ENCODE measurements at regions not wholly inside any gene's neighbourhood (a gene's known extent, or its start where the extent isn't known, plus 50 kb on each side); places are given as distances from the start of the nearest gene placed in this dataset.

DNA sequence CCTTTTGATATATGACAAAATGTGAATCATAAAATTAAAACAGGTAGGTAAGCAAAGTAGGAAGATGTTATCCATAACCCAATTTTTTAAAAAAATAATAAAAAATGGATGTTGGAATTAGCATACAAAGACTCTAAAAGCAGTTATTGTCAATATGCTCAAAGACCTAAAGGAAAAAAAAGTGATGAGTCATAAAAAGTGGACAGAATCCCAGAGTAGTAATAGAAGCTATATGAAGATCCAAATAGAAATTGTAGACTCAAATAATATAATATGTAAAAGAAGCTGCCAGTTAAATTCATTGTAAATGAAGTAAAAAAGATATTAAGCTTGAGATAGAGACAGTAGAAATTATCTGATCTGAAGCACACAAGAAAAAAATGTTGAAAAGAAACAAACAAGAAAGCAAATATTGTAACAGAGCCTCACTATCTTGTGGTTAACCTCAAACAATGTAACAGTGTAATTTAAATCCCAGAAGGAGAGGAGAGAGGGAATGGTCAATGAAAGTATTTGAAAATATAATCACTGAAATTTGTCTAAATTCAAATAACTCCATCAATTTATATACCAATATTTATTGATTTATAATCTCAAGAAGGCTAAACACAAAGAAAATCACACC is 773.4 kb upstream of the RAG2 start:
- no peaks in the 10 kb centered on the region for H3K27me3 ChIP-seq (replicated peaks; ENCODE audit: control insufficient read depth, insufficient read depth, low read length)
- H3K4me3 ChIP-seq (replicated peaks; ENCODE audit: low read depth, low read length): no peak overlapping the region
- TF ChIP-seq, protein P1, sequence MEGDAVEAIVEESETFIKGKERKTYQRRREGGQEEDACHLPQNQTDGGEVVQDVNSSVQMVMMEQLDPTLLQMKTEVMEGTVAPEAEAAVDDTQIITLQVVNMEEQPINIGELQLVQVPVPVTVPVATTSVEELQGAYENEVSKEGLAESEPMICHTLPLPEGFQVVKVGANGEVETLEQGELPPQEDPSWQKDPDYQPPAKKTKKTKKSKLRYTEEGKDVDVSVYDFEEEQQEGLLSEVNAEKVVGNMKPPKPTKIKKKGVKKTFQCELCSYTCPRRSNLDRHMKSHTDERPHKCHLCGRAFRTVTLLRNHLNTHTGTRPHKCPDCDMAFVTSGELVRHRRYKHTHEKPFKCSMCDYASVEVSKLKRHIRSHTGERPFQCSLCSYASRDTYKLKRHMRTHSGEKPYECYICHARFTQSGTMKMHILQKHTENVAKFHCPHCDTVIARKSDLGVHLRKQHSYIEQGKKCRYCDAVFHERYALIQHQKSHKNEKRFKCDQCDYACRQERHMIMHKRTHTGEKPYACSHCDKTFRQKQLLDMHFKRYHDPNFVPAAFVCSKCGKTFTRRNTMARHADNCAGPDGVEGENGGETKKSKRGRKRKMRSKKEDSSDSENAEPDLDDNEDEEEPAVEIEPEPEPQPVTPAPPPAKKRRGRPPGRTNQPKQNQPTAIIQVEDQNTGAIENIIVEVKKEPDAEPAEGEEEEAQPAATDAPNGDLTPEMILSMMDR (IDR thresholded peaks at IDR 0.05; ENCODE audit: insufficient read depth, low read length, poor library complexity, severe bottlenecking): no peak
- DNase-seq (ENCODE audit: extremely low read depth, insufficient read length): no peak
- no peaks in the 10 kb centered on the region for H3K36me3 ChIP-seq (ENCODE audit: control insufficient read depth, insufficient read depth, low read length)

DNA sequence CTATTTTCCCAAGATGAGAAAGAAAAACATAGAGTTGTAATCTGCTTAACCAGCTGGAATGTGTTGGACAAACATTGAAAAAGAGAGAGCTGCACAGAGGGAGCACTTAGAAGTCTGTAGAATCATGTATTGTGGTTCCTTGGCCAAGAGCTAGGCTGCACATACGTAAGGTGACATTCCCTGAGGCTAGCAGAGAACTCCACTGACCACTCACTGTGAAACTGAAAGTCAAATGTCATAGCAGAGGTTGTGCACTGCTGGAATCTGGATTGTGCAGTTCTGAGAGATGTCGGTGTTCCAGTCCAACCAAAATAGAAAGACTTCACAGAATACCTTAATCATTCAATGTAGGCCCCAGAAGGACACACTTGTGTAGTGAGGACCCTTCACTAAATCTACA is 772.8 kb upstream of the RAG2 start:
- Histone ChIP-seq H3K4me3 (replicated peaks; ENCODE audit: low read depth, low read length) (no peak overlapping the region), H3K27me3 (replicated peaks; ENCODE audit: control insufficient read depth, insufficient read depth, low read length) (no peaks in the 10 kb centered on the region), H3K36me3 (ENCODE audit: control insufficient read depth, insufficient read depth, low read length) (no peaks in the 10 kb centered on the region)
- TF ChIP-seq, protein P1 (IDR thresholded peaks at IDR 0.05; ENCODE audit: insufficient read depth, low read length, poor library complexity, severe bottlenecking): no peak
- no peak for DNase-seq (ENCODE audit: extremely low read depth, insufficient read length)

DNA sequence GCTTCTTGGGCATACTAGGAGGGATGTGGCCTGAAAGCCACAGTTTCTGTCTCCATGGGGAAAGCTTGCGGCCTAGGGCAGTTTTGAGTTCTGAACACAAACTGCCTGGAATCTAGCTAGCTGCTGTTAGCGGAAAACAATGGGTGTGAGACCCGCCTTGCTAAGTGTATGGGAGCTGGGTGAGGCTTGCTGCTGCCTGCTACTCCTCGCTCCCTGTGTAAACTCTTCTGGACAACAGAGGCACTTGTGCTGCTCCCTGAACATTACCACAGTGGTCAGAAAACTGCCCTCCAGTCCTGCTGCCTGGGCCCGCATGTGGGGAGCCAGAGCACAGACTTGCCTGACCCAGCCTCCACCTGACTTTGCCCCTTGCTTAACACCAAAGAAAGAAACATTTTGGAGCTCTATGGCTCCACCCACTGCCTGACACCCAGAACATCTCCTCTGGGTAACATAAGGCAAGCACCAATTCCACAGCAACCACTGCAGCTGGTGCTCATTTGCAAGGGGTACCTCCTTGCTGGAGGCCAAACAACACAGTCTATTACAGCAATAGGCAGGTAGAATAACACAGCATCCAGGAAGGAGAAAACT is 766.3 kb upstream of the RAG2 start:
- Histone ChIP-seq H3K27me3 (replicated peaks; ENCODE audit: control insufficient read depth, insufficient read depth, low read length) (no peaks in the 10 kb centered on the region), H3K4me3 (replicated peaks; ENCODE audit: low read depth, low read length) (no peak overlapping the region), H3K36me3 (ENCODE audit: control insufficient read depth, insufficient read depth, low read length) (no peaks in the 10 kb centered on the region)
- TF ChIP-seq, protein P1 (IDR thresholded peaks at IDR 0.05; ENCODE audit: insufficient read depth, low read length, poor library complexity, severe bottlenecking): no peak
- DNase-seq (ENCODE audit: extremely low read depth, insufficient read length): no peak

DNA sequence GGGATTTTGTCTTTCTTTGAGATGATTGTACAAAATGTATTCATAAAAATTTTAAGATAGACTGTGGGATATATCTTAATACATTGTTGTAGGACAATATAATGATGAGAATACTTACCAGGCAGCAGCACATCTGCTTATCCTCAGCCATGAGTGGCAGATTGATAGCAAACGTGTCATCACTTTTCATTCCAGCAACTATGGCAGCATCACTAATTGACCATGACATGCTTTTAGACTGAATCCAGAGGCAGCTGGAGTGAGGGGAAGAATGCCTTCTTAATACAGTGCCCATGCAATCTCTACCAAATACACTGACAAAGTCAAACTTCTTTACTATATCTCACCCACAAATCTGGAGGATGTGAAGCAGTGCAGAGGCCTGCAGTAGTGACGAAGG is 755.2 kb upstream of the RAG2 start:
- Histone ChIP-seq H3K36me3 (ENCODE audit: control insufficient read depth, insufficient read depth, low read length) (no peaks in the 10 kb centered on the region), H3K27me3 (replicated peaks; ENCODE audit: control insufficient read depth, insufficient read depth, low read length) (no peaks in the 10 kb centered on the region), H3K4me3 (replicated peaks; ENCODE audit: low read depth, low read length) (no peak overlapping the region)
- TF ChIP-seq, protein P1 (IDR thresholded peaks at IDR 0.05; ENCODE audit: insufficient read depth, low read length, poor library complexity, severe bottlenecking): no peak
- DNase-seq (ENCODE audit: extremely low read depth, insufficient read length): no peak

DNA sequence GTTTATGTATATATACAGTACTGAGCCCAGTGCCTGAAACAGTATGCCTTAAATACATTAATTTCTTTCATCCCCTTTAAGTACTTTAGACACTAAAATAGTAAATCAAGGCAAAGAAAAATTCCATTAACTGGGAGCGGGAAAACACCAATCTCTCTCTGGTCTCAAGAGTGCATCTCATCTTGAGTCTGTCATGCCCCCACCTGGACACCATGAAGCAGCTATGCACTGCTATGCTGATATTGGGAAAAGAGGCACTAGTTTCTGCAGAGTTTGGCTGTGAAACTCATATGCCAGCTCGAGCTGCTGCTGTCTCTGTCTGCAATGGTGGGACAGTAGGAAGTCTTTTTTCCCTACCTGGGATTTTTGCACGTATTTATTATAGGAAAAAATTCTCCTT is 754.4 kb upstream of the RAG2 start:
- no peaks in the 10 kb centered on the region for H3K27me3 ChIP-seq (replicated peaks; ENCODE audit: control insufficient read depth, insufficient read depth, low read length)
- DNase-seq (ENCODE audit: extremely low read depth, insufficient read length): no peak
- TF ChIP-seq, protein P1 (IDR thresholded peaks at IDR 0.05; ENCODE audit: insufficient read depth, low read length, poor library complexity, severe bottlenecking): no peak

More for the DNA sequence above, 754.4 kb upstream of the RAG2 start:
- no peak overlapping the region for H3K4me3 ChIP-seq (replicated peaks; ENCODE audit: low read depth, low read length)
- H3K36me3 ChIP-seq (ENCODE audit: control insufficient read depth, insufficient read depth, low read length): no peaks in the 10 kb centered on the region

Measured in GM06990 (cell line).